Lung (tissue), 11 donors: ENCODE measurements at regions not wholly inside any gene's neighbourhood (a gene's known extent, or its start where the extent isn't known, plus 50 kb on each side); places are given as distances from the start of the nearest gene placed in this dataset.

ENCODE experiments used
- ATAC-seq: fragments of 200-7000 bp; cut with Tn5 transposase; one replicate; pipeline ENCODE4 v1.9.1; 2020; ENCODE audit warnings: moderate number of reproducible peaks; ENCODE audit not compliant: insufficient read depth, low FRiP score
- DNase-seq, 3 donors: peaks; one replicate each; pipeline ENCODE4 v3.0.0-alpha.2; 2013 to 2017
- H3K27ac ChIP-seq, 2 donors: one replicate each; pipeline ENCODE4 v1.5.1; 2013; ENCODE audit warnings: mild to moderate bottlenecking in 2 of 2, moderate library complexity in 2 of 2, control low read depth in 1 of 2, inconsistent platforms in 1 of 2, low read depth in 1 of 2, low read length in 1 of 2
- H3K27me3 ChIP-seq, 3 donors: one replicate each; pipeline ENCODE4 v1.5.1; 2013; ENCODE audit warnings: low read length in 2 of 3; ENCODE audit not compliant: control insufficient read depth in 3 of 3, insufficient read depth in 3 of 3
- H3K36me3 ChIP-seq, 4 donors: one replicate each; pipeline ENCODE4 v1.5.1; 2013; ENCODE audit warnings: low read length in 4 of 4, mild to moderate bottlenecking in 1 of 4, moderate library complexity in 1 of 4; ENCODE audit not compliant: control insufficient read depth in 4 of 4, insufficient read depth in 4 of 4
- H3K4me1 ChIP-seq, 5 donors: one replicate each; pipeline ENCODE4 v1.5.1; 2013; ENCODE audit warnings: low read length in 5 of 5, mild to moderate bottlenecking in 2 of 5, moderate library complexity in 1 of 5; ENCODE audit not compliant: control insufficient read depth in 5 of 5, insufficient read depth in 5 of 5
- H3K4me3 ChIP-seq: one replicate; pipeline ENCODE4 v1.5.1; 2013; ENCODE audit warnings: mild to moderate bottlenecking, control low read depth, moderate library complexity
- H3K9ac ChIP-seq, 2 donors: one replicate each; pipeline ENCODE4 v1.5.1; 2013; ENCODE audit warnings: low read length in 2 of 2, control low read depth in 1 of 2; ENCODE audit not compliant: insufficient read depth in 1 of 2
- H3K9me3 ChIP-seq, 4 donors: one replicate each; pipeline ENCODE4 v1.5.1; 2013; ENCODE audit warnings: low read length in 3 of 4, mild to moderate bottlenecking in 1 of 4, moderate library complexity in 1 of 4; ENCODE audit not compliant: control insufficient read depth in 4 of 4, insufficient read depth in 3 of 4
- CTCF ChIP-seq: IDR thresholded peaks from 2 replicates; pipeline ENCODE4 v1.5.1; 2012; ENCODE audit warnings: mild to moderate bottlenecking; ENCODE audit errors: control extremely low read depth, extremely low read depth
- WGBS, 2 donors: extraction: QIAGEN DNeasy Blood & Tissue Kit; methylation state at CpG; one replicate each; pipeline ENCODE4 v1.1.7; 2013; 5-methylcytosine and 5-hydroxymethylcytosine counted together
- donor health status: control.
- donor health status: control.
- donor health status: Bipolar disorder and iron deficiency.
- donor health status: healthy.
- donor health status: DM: yes; HTN: yes; CAD: no.

- Histone ChIP-seq H3K9me3 (no peaks in the 10 kb centered on the region), H3K9ac (no peak overlapping the region), H3K27me3 (no peaks in the 10 kb centered on the region), H3K4me3 (no peak overlapping the region), H3K4me1 (no peaks in the 10 kb centered on the region), H3K36me3 (no peaks in the 10 kb centered on the region), H3K27ac (no peak overlapping the region)
- ATAC-seq (no peak), DNase-seq (no peak)
- WGBS, 2 donors = 93 to 95% methylated on average over 4 of the region's 4 CpGs
- TF ChIP-seq CTCF = no peak
Measured at GRCh38 chr7:17672783-17673182, 267.5 kb downstream of the SNX13 start.

- no peak for DNase-seq
- TF ChIP-seq CTCF = no peak
- H3K27me3 ChIP-seq = no peaks in the 10 kb centered on the region
- ATAC-seq = no peak
- H3K4me1 ChIP-seq = no peaks in the 10 kb centered on the region
- H3K9me3 ChIP-seq = no peaks in the 10 kb centered on the region
- H3K36me3 ChIP-seq = no peaks in the 10 kb centered on the region
- WGBS, 2 donors = 59 to 76% methylated on average over 8 of the region's 8 CpGs
- H3K9ac ChIP-seq = no peak overlapping the region
- no peak overlapping the region for H3K27ac ChIP-seq
- no peak overlapping the region for H3K4me3 ChIP-seq
Measured at GRCh38 chr7:17674166-17674942, 265.9 kb downstream of the SNX13 start.

- no peaks in the 10 kb centered on the region for H3K9me3 ChIP-seq
- no peak for TF ChIP-seq CTCF
- no peak overlapping the region for H3K9ac ChIP-seq
- DNase-seq = no peak
- no peaks in the 10 kb centered on the region for H3K36me3 ChIP-seq
- H3K27ac ChIP-seq = no peak overlapping the region
- no peaks in the 10 kb centered on the region for H3K4me1 ChIP-seq
- H3K27me3 ChIP-seq = no peaks in the 10 kb centered on the region
- H3K4me3 ChIP-seq = no peak overlapping the region
- no peak for ATAC-seq
- WGBS, 2 donors = 62 to 77% methylated on average over 5 of the region's 5 CpGs
Measured at GRCh38 chr7:17674943-17675608, 265.2 kb downstream of the SNX13 start.
